ENCODE measurements at regions not wholly inside any gene's neighbourhood (a gene's known extent, or its start where the extent isn't known, plus 50 kb on each side); places are given as distances from the start of the nearest gene placed in this dataset.
A peak's percentile ranks its signal among the peaks of the same experiment; 100 is the strongest.

DNA sequence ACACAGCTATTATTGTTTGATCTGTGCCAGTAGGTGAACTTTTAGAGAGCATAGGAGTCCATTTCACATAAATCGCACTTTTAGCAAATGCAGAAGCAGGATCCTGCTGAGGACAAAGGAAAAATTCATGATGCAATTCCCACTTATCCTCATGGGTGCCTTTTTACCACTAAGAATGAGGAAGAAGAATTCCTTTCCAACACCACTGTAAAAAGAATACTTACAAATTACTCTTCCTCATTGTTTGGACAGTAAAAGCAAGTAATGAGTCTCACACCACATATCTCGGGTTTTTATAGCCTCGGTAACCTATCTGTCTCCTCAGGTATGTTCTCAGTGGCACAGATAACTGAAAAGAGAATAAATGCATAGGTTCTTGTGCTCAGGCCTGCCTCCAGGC, 238.5 kb downstream of the MTX2 start:
- DNase-seq, result no peak

DNA sequence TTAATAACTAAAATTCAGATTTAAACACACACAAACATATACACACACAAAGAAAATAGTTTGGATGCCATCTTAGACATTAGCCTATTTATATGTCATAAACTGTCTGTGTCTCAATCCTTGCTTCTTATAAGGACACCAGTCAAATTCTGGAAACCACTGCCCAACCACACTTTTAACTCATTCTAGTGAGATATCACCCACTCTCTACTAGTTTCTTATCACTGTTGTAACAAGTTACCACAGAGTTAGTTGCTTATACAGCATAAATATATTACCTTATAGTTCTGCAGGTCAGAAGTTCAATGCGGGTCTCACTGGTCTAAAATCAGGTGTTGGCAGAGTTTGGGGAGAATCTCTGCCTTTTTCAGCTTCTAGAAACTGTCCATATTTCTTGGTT, 239.1 kb downstream of the MTX2 start:
- no peak for DNase-seq

DNA sequence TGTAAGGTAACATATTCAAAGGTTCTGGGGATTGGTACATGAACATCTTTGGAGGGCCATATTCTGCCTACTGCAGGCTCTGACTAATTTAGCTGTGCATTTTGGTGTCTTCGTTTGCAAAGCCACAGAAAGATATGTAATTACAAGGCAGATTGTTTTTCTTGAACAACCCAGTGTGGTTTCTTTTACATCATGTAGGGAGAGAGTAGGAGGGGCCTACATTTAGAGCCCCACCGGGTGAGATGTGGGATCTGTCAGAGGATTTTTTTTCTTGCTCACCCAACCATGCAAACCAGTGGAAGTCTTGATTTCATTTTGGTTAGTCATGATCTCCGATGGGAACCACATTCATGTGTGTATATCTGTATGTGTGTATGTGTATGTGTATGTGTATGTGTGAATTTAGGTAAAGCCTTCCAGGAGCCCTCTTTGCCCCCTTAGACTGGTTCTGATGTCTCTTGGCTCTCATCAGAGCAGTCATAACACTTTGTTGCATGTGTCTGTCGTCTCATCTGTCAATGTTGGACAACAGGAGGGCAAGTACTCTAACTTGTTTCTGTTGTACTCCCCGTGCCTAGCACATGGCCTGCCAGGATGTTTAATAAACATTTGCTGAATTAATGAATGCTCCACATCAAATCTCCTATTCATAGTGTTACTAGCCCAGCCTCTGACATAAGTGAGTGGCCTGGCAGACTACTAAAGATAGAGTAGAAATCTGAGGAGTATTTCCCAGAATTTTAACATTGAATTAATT, 239.9 kb downstream of the MTX2 start:
- no peak for DNase-seq

DNA sequence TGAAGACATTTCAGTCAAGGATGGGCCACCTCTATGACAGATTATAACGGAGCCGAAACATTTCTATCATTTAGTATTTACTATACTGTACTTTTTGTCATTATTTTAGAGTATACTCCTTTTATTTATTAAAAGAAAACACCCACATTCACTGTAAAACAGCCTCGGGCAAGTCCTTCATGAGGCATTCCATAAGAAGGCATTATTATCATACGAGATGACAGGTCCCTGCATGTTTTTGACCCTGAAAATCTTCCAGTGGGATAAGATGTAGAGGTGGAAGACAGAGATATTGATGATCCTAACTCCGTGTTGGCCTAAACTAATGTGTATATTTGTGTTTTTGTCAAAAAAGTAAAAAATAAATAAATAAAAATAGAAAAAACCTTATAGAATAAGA, 245.0 kb downstream of the MTX2 start:
- DNase-seq, result no peak

DNA sequence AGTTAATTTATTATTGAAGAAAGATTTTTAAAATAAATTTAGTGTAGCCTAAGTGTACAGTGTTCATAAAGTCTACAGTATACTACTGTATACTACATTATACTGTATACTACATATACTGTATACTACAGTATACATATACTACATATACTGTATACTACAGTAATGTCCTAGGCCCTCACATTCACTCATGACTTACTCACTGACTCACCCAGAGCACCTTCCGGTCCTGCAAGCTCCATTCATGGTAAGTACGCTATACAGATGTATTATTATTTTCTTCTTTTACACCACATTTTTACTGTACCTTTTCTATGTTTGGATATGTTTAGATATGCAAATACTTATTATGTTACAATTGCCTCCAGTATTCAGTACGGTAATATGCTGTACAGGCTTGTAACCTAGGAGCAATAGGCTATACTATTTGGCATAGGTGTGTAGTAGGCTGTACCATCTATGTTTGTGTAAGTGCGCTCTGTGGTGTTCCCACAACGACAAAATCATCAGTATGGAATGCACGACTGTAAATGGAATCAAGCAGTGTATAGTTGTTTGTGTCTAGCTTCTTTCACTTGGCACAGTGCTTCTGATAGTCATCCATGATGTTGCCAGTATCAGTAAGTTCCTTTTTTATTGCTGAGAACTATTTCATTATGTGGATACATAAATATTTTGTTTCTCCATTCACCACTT, 245.7 kb downstream of the MTX2 start:
- DNase-seq, result no peak

DNA sequence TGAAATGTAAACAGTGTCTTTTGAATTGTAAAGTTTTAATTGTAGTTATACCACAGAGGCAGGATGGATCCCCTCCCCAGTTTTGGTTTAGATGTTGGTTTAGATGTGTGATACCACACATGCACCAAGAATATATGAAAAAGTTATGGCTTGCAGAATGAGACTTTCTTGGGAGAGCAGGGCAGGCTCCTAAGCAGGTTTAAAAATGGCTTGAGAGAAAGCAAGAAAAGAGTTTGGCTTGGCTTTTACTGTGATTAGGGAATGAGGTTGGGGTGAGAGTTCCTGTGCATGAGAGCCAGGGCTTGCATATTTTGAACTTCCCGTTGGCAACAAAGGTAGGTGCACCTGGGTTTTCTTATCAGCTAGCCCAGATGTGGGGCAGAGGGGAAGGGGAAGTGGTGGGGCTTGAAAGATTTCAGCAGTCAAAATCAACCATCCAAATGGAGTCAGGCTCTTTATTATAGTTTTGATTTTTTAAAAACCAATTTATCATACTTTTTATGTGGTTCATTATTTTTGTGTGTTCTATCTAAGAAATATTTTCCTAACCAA, 246.9 kb downstream of the MTX2 start:
- no peak for DNase-seq

DNA sequence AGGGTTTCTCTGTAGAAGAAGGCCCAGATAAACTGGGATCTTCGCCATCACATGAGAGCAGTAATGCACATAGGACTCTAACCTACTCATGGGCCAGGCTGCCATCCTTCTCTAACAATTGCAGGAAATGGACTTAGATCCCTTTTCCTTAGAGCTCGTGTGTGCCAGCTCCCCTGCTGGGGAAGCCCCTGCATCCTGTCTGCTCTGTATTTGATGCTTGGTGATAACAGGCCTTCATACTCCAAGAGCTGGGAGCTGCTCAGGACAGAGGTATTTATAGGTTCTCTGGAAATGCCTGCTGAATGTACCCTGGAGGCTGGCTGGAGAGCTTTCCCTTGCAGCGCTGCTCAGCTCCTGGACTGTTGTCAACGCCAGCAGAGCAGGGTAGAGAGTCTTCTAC, 249.6 kb downstream of the MTX2 start:
- DNase-seq, result no peak

DNA sequence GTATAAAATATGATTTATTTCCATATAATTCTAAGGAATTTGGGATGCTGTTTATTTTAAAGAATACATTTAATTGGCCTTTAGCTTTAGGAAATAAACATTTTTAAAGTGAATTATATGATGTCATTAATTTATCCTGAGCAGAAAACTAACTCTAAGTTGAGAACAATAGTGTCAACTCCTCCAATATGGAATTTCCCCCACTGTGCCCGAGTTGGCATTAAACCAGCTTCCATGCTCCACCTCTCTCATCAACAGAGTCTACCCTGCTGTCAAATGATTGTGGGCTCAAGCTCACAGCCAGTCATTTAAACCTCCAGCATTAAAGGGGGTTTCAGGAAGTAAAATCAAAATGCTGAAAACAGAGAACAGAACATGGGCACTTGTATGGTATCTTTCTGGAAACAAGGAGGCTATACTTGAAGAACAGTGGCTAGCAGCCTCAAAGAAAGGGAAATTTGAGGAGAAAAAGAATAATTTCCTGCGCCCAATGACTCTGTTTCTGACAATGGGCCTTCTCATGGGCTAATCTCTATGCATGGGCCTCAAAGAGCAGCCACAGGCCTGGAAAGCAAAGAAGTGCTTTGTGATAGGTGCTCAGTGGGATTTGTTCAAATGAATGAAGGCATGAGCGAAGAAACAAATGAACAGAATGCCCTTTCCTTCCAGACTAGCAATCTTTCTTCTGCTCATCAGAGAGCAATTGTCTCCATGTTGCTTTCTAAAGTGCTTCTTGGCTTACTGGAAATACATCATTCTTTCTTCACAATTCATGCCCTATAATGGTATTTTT, 252.8 kb downstream of the MTX2 start:
- no peak for DNase-seq

DNA sequence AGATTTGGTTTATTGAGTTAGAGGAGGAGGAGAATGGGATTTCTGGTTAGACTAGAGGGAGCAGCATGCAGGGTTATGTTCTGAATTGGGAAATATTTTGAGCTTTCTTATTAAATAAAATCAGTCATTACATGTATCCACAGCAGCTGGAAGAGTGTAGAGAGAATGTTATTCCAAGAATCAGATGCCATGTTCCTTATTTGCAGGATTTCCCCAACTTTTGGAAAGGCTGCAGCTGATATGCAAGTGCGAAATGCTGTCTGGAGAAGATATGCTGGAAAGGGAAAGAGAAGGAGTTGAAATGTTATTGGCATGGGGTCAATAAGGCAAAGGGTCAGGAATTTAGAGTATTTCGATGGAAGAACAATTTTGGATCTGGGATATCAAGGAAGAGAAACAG, 255.8 kb downstream of the MTX2 start:
- no peak for DNase-seq

DNA sequence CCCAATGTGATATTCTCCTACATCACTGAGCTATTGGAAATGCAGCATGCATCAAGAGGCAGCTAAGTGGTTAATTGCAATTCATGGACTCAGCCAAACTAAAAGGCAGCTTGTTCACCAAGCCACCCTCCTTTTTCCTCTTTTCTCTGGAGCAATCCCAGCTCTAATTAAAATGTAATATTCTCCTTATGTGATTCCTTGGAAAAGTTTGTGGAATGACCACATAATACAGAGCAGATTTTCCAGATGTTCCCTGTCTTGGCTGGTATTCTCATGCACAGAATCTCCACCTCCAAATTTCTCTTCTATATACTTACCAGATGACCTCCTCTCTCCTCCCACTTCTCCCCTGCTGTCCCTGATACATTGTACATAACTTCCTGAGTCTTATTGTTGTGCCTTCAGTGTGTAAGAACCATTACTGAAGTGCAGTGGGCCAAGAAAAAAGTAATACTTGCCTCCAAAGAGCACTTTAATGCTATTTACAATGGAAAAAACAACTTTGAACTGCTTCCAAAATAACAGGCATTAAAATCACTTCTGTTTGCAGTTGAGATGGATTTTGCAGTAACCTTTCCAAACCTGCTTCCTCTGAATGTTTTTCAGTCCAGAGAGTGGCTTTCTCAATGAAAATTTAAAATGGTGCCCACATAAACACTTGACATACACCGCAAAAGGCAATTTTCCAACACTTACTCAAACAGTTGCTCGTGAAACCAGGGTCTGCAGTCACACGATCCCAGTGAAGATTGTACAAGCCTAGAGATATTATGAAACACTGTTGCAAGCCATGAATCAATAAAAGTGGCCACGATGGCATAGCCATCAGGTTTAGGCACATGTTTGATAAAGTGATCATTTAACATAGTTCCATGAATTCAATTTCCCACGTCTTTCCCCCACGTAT, 258.0 kb downstream of the MTX2 start:
- peak; percentile 90 for DNase-seq

DNA sequence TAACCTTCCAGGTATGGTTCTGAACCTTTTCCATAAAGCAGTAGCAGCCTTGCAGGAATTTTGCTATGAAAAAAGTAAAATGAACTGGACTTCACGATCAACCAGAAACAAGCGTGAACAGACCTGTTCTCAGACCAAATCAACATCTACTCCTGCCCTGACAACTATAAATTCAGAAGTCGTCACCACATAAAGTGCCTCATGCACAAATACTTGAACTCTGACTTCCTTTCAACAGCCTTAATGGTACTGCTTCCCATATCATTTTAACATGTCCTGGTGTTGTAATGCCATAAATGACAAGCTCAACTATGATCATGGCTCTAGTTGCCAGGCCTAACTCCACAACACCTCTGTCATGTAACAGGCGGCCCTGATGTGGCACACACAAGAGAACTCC, 262.4 kb downstream of the MTX2 start:
- DNase-seq, result no peak

DNA sequence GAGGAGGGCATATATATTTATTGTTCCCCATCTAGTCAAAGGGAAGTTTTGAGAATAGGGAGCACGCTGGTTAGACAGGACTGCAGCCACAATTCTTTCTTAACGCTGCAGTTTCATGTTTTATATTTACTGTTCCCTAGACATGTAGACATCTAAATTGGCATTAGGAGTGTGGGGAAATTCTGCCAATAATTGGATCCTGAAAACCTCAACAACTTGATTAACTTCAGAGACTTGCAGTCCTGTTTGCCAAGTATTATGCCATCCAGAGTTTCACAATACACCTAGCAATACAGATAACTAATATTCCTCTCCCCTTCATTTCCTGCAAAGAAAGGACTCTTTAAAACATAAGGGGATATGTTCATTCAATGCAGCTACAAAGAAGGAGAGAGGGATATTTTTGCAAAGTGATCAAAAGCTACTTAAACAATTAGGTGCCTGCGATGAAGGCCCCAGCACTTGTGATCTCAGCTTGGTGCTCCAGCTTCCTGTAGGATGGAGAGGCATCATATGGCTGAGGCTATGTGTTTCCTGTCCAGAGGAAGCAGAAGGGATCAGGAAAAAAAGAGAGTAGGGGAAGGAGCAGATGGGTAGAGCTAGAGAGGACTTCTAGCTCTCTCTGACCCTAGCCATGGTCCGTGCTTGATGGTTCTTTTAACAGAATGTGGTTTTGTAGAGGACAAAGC, 264.4 kb downstream of the MTX2 start:
- no peak for DNase-seq

DNA sequence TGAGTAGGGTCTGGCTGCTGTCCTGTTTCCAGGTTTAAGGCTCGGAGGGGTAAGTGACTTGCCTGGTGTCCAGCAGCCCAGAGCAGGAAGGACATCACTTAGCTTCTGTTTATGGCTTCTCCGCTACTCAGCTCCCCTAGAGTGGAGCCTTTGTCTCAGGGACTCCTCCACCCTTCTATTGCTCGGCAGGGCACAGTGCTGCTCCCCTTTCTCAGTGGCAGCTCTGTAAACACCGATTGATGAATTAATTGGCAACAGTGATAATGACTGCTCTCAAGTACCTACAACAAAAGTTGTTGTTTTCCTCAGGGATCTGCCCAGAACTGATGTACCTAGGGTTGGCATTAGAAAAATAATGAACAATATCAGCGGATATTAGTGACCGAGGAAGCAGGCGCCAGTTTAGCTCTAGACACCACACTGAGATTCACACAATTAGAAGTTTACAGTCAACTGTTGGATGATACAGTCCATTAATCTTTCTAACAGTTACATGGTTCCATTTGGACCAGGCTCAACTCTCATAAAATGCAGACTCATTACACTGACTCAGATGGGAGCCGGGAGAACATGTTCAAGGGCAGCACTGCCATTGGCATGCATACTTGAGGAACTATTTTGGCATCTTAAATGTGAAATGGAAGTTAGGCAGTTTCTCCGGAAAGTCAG, 265.7 kb downstream of the MTX2 start:
- no peak for DNase-seq

DNA sequence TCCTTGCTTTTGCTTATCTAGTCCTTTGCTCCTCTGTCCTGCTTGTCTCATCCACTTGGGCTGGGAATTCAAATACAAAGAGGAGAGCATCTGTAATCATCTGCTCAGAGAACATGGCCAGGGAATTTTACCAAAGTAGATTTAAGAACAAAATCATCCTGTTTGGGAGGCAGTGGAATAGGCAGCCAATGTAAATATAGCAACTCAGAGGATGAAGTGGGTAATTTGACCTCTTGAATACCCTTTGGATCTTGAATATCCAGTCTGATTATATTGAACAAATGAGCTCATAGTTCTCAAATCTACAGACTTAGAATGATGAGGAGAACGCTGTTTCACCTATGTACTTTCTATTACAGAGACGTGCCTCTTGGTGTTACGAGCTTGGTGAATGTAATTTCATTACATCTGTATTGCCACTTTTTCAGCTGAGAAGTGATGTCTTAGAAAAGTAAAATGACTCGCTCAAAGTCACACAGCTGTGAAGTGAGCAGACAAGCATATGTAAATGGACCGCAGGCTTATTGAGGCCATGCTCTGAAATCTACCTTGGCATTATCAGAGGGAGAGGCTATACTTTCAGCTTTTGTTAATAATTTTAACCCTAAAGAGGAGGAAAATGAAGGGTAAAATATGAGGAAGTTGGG, 266.3 kb downstream of the MTX2 start:
- DNase-seq, result no peak

DNA sequence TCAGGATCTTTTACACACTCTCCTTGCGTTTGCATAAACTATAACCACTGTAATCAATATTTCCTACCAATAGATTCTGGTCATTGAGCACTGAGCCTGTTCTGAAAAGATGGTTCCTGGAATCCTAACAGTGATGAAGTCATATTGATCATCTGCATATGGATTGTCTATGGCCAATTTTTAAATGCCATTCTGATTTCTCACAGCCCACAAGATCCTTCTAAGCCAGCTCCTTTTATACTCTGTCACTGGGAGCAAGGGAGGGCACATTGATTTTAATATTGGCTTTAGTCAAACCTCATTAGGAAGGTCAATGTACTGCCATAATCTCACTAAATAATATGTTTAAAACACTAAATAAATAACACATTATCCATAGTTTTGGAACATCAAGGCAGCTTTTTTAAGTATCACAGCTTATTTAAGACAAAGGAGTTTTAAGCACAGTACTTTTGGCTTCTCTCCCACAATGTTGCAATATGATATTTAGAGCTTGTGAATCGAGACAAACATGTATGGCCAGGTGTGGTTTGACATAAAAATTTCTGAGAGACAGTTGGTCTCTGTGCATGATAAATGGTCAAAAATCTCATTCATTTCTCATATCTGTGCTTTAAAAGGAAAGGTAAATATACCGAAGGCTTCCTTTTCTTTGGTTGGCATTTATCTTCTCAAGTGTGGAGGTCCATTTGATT, 267.3 kb downstream of the MTX2 start:
- DNase-seq, result no peak

DNA sequence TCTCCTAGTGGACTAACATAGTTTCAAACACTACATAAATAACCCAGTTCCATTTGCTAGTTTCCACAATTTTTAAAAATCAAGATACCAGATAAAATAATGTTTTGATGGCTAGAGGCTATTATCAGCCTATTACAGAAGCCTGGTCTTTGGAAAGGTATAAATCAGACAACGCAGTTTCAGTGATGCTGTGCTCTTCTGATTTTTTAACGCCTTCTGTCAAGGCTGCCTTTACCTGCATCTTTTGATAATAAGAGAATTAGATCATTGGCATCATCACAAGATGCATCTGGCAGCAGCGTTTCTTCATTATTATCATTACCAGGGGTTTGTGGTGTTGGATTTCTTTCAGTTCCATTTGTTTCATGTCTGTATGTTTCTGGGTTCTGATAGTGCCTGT, 268.7 kb downstream of the MTX2 start:
- DNase-seq, result no peak

DNA sequence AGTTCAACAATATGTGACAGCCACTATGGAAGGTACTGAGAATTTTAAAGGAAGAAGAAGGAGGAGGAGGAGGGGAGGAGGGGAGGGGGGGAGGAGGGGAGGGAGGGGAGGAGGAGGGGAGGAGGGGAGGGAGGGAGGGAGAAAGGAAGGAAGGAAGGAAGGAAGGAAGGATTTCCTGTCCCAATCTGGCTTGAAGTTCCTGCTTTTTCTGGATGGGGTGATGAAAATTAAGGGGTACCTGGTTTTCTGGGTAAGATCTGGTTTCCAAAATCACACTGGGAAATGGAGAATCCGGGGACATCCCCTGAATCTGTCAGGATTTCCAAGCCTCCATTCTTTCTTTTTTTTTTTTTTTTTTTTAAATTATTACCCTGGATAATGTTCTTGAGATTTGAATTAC, 271.8 kb downstream of the MTX2 start:
- no peak for DNase-seq

DNA sequence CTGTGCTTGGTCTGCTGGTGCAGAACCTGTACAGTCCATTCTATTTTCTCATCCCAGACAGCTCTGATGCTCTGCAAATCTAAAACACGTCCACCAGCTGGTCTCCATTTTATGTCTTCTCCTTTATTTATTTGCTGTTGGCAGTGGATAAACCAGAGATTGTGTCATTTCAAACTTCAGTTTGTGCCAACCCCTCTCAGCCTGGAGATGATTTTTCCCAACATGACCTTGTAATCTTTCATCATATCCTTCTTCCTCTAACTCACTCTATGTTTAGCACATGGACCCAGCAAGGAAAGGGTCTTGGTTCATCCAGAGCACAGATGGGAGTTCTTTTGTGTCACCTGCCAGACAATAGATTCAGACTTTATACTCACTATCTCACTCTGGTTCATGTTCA, 273.2 kb downstream of the MTX2 start:
- DNase-seq, result no peak

DNA sequence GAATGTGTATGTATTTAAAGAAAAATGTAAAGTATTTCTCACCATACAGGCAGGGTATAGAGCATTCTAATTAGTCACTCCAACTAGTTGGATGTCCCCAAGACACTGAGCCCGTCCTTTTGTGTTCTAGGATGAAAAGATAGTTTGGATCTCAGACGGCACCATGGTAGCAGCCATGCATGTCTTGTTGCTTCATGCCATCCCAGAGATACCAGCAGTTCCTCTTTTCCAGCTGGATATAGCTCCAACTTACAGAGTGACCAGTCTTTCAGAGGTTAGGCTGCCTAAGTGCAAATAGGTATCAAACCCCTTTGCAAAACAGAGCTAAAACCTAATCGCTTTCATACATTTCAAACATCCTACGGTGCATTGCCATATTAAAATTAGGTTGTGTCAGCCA, 275.3 kb downstream of the MTX2 start:
- no peak for DNase-seq
